HCT116 (cell line): ENCODE measurements at regions not wholly inside any gene's neighbourhood (a gene's known extent, or its start where the extent isn't known, plus 50 kb on each side); places are given as distances from the start of the nearest gene placed in this dataset.
A peak's percentile ranks its signal among the peaks of the same experiment; 100 is the strongest.

ENCODE experiments used
- ATAC-seq: fragments of 200-7000 bp; cut with Tn5 transposase; 2 replicates; pipeline ENCODE4 v1.9.1; 2020; ENCODE audit warnings: mild to moderate bottlenecking, moderate library complexity
- BruUV-seq: library from RNA; stranded (reverse); fragments of 400-500 nt; replicated peaks from 2 replicates; lab custom pipeline; 2021; lab: Mats Ljungman, UMichigan
- CTCF ChIA-PET: fragments of 300-600 bp; sonication (Branson Sonifier 250); formaldehyde crosslinking; loops from one replicate; lab custom pipeline; 2021; ENCODE audit warnings: antibody characterized with exemption; lab: Charles Lee
- POLR2A ChIA-PET: fragments of 300-600, 350-600 bp; sonication (Branson Sonifier 250); formaldehyde crosslinking; loops from one replicate; lab custom pipeline; 2021; ENCODE audit warnings: antibody characterized with exemption; lab: Charles Lee
- RAD21 ChIA-PET, 2 experiments: fragments of 300-600 bp; sonication (Branson Sonifier 250); formaldehyde crosslinking; loops; one replicate each; lab custom pipeline; 2023; ENCODE audit warnings: low total read pairs in 2 of 2; ENCODE audit not compliant: uncharacterized antibody in 2 of 2, unreplicated experiment in 2 of 2, low non-redundant PET in 1 of 2; lab: Charles Lee
- DNase-seq: peaks from one replicate; pipeline ENCODE4 v3.0.0-alpha.2; 2010; ENCODE audit warnings: low read depth, low spot score
- H2AFZ ChIP-seq: fragments of 200-600 bp; shearing (Covaris generic), sonication (generic); 2 replicates; pipeline ENCODE4 v1.6.1; 2017; ENCODE audit warnings: low read depth, mixed run types, mixed read lengths, antibody characterized with exemption, low read length; ENCODE audit not compliant: poor library complexity, severe bottlenecking
- H3K27ac ChIP-seq: 2 replicates; pipeline ENCODE4 v1.5.1; 2012; ENCODE audit warnings: low read depth, low read length
- H3K27me3 ChIP-seq: fragments of 200-600 bp; sonication (generic); 2 replicates; pipeline ENCODE4 v1.6.1; 2016; ENCODE audit warnings: mixed run types, low read length, mixed read lengths; ENCODE audit not compliant: insufficient read depth
- H3K36me3 ChIP-seq, 2 experiments: fragments of 200-500 bp in 1 of 2; fragments of 200-600 bp in 1 of 2; sonication (Bioruptor generic) in 1 of 2; sonication (generic) in 1 of 2; 2 replicates each; pipeline versions ENCODE4 v1.5.1 to v1.6.1; 2014 to 2016; ENCODE audit warnings: low read length in 2 of 2, inconsistent platforms in 1 of 2, mixed read lengths in 1 of 2, mixed run types in 1 of 2; ENCODE audit not compliant: insufficient read depth in 2 of 2, control insufficient read depth in 1 of 2
- H3K4me1 ChIP-seq, 2 experiments: fragments of 200-600 bp in 1 of 2; sonication (generic) in 1 of 2; 2 replicates each; pipeline versions ENCODE4 v1.5.1 to v1.6.1; 2012 to 2017; ENCODE audit warnings: low read length in 2 of 2, inconsistent platforms in 1 of 2, mild to moderate bottlenecking in 1 of 2, mixed read lengths in 1 of 2, mixed run types in 1 of 2, moderate library complexity in 1 of 2; ENCODE audit not compliant: insufficient read depth in 2 of 2, control insufficient read depth in 1 of 2
- H3K4me2 ChIP-seq: fragments of 200-600 bp; sonication (generic); 2 replicates; pipeline ENCODE4 v1.6.1; 2017; ENCODE audit warnings: mixed run types, low read length, mixed read lengths
- H3K4me3 ChIP-seq, 2 experiments: fragments of 200-600 bp in 1 of 2; sonication (generic) in 1 of 2; replicated peaks in 1 of 2; 2 replicates each; pipeline ENCODE4 v1.5.1; 2011 to 2016; ENCODE audit warnings: low read length in 2 of 2, control low read depth in 1 of 2, low read depth in 1 of 2, mild to moderate bottlenecking in 1 of 2, mixed read lengths in 1 of 2, mixed run types in 1 of 2
- H3K79me2 ChIP-seq: fragments of 200-600 bp; sonication (generic); 2 replicates; pipeline ENCODE4 v1.6.1; 2017; ENCODE audit warnings: mild to moderate bottlenecking, mixed run types, low read length, moderate library complexity, mixed read lengths; ENCODE audit not compliant: insufficient read depth
- H3K9ac ChIP-seq: fragments of 200-600 bp; sonication (generic); 2 replicates; pipeline ENCODE4 v1.6.1; 2016; ENCODE audit warnings: low read length, mixed read lengths
- H3K9me2 ChIP-seq: fragments of 200-600 bp; sonication (generic), shearing (Covaris generic); 2 replicates; pipeline ENCODE4 v1.6.1; 2017; ENCODE audit warnings: mixed run types, mild to moderate bottlenecking, moderate library complexity; ENCODE audit not compliant: insufficient read depth
- H3K9me3 ChIP-seq, 2 experiments: fragments of 200-500 bp in 1 of 2; fragments of 200-600 bp in 1 of 2; sonication (Bioruptor generic) in 1 of 2; sonication (generic) in 1 of 2; 2 replicates each; pipeline ENCODE4 v1.6.1; 2014 to 2017; ENCODE audit warnings: low read length in 2 of 2, mixed read lengths in 2 of 2, inconsistent platforms in 1 of 2, low read depth in 1 of 2, mild to moderate bottlenecking in 1 of 2, mixed run types in 1 of 2, moderate library complexity in 1 of 2; ENCODE audit not compliant: control insufficient read depth in 1 of 2, insufficient read depth in 1 of 2
- H4K20me1 ChIP-seq: fragments of 200-600 bp; sonication (generic), shearing (Covaris generic); 2 replicates; pipeline ENCODE4 v1.6.1; 2017; ENCODE audit warnings: mixed run types, mild to moderate bottlenecking, moderate library complexity; ENCODE audit not compliant: insufficient read depth
- CBX3 ChIP-seq: IDR thresholded peaks from 2 replicates; pipeline ENCODE4 v1.6.1; 2012; ENCODE audit warnings: low read depth
- EGR1 ChIP-seq: IDR thresholded peaks from 2 replicates; pipeline ENCODE4 v1.6.1; 2012; ENCODE audit warnings: low read depth
- EZH2 ChIP-seq: fragments of 200-600 bp; sonication (generic); IDR thresholded peaks from 2 replicates; pipeline ENCODE4 v1.6.1; 2017; ENCODE audit warnings: antibody characterized with exemption, mixed run types
- FOSL1 ChIP-seq: IDR thresholded peaks from 2 replicates; pipeline ENCODE4 v1.6.1; 2012; ENCODE audit warnings: low read depth
- JUND ChIP-seq: IDR thresholded peaks from 2 replicates; pipeline ENCODE4 v1.6.1; 2012
- MAX ChIP-seq: IDR thresholded peaks from 2 replicates; pipeline ENCODE4 v1.6.1; 2012
- POLR2A ChIP-seq: IDR thresholded peaks from 2 replicates; pipeline ENCODE4 v1.7.0; 2011; ENCODE audit warnings: borderline replicate concordance; ENCODE audit not compliant: insufficient read depth, insufficient read length; ENCODE audit errors: extremely low read depth
- POLR2AphosphoS5 ChIP-seq: IDR thresholded peaks from 2 replicates; pipeline ENCODE4 v1.6.1; 2011; ENCODE audit warnings: mild to moderate bottlenecking, low read depth, low read length, moderate library complexity
- REST ChIP-seq: IDR thresholded peaks from 2 replicates; pipeline ENCODE4 v1.6.1; 2012; ENCODE audit warnings: low read depth
- SP1 ChIP-seq: IDR thresholded peaks from 2 replicates; pipeline ENCODE4 v1.6.1; 2012; ENCODE audit warnings: low read depth
- SRF ChIP-seq: IDR thresholded peaks from 2 replicates; pipeline ENCODE4 v1.6.1; 2012; ENCODE audit warnings: low read depth
- TCF7L2 ChIP-seq: IDR thresholded peaks from 2 replicates; pipeline ENCODE4 v1.7.0; 2011; ENCODE audit warnings: borderline replicate concordance, inconsistent platforms; ENCODE audit not compliant: insufficient read depth, insufficient read length; ENCODE audit errors: extremely low read depth
- YY1 ChIP-seq: IDR thresholded peaks from 2 replicates; pipeline ENCODE4 v1.6.1; 2011; ENCODE audit warnings: low read length, low read depth, moderate library complexity, mild to moderate bottlenecking; ENCODE audit not compliant: insufficient replicate concordance; ENCODE audit errors: extremely low read depth
- ZBTB33 ChIP-seq: IDR thresholded peaks from 2 replicates; pipeline ENCODE4 v1.6.1; 2011; ENCODE audit warnings: mild to moderate bottlenecking, low read length, moderate library complexity; ENCODE audit not compliant: insufficient replicate concordance; ENCODE audit errors: extremely low read depth
- ZNF274 ChIP-seq: fragments of 200-500 bp; sonication (Bioruptor generic); IDR thresholded peaks from 2 replicates; pipeline ENCODE4 v1.6.1; 2014; ENCODE audit warnings: mild to moderate bottlenecking, low read depth, low read length, inconsistent platforms
- intact Hi-C: fragments of 100-400 bp; cut with micrococcal nuclease; formaldehyde crosslinking; loops from 2 replicates; pipeline ENCODE4 v1.10.0; 2022
- TF ChIP-seq, protein P1 (sequence below), 3 experiments: fragments of 200-600 bp in 1 of 3; sonication (generic) in 1 of 3; IDR thresholded peaks in 2 of 3; conservative IDR thresholded peaks in 1 of 3; 2 replicates each; pipeline ENCODE4 v1.5.1; 2012 to 2017; ENCODE audit warnings: low read depth in 2 of 3, low read length in 2 of 3, antibody characterized with exemption in 1 of 3, borderline replicate concordance in 1 of 3, control low read depth in 1 of 3, mild to moderate bottlenecking in 1 of 3, mixed read lengths in 1 of 3, mixed run types in 1 of 3, moderate library complexity in 1 of 3; ENCODE audit not compliant: insufficient read depth in 1 of 3
- TF ChIP-seq, protein P2 (sequence below): IDR thresholded peaks from 2 replicates; pipeline ENCODE4 v1.6.1; 2012

- H3K27me3 ChIP-seq = no peaks in the 10 kb centered on the region
Observed at GRCh38 chr20:33926425-33926824, 67.3 kb upstream of the RALY start.

More at GRCh38 chr20:33926425-33926824, 67.3 kb upstream of the RALY start:
- Histone ChIP-seq H3K9me3 (no peaks in the 10 kb centered on the region), H3K9me2 (no peaks in the 10 kb centered on the region), H3K9ac (no peak overlapping the region), H3K4me1 (no peaks in the 10 kb centered on the region), H3K4me2 (no peak overlapping the region), H3K27ac (no peak overlapping the region), H4K20me1 (no peaks in the 10 kb centered on the region), H3K36me3 (no peaks in the 10 kb centered on the region), H3K79me2 (no peaks in the 10 kb centered on the region), H2AFZ (no peak overlapping the region), H3K4me3 (no peak overlapping the region)
- TF ChIP-seq ZBTB33 = no peak
- TF ChIP-seq POLR2AphosphoS5 = no peak
- TF ChIP-seq FOSL1 = no peak
- TF ChIP-seq, protein P1, sequence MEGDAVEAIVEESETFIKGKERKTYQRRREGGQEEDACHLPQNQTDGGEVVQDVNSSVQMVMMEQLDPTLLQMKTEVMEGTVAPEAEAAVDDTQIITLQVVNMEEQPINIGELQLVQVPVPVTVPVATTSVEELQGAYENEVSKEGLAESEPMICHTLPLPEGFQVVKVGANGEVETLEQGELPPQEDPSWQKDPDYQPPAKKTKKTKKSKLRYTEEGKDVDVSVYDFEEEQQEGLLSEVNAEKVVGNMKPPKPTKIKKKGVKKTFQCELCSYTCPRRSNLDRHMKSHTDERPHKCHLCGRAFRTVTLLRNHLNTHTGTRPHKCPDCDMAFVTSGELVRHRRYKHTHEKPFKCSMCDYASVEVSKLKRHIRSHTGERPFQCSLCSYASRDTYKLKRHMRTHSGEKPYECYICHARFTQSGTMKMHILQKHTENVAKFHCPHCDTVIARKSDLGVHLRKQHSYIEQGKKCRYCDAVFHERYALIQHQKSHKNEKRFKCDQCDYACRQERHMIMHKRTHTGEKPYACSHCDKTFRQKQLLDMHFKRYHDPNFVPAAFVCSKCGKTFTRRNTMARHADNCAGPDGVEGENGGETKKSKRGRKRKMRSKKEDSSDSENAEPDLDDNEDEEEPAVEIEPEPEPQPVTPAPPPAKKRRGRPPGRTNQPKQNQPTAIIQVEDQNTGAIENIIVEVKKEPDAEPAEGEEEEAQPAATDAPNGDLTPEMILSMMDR (IDR thresholded peaks at IDR 0.05 in 2 of 3, conservative IDR thresholded peaks at IDR 0.05 in 1 of 3; ENCODE audit: borderline replicate concordance in 1 of 3, insufficient read depth in 1 of 3, low read depth in 2 of 3, low read length in 2 of 3) = no peak
- TF ChIP-seq YY1 = no peak
- no peak for TF ChIP-seq MAX
- TF ChIP-seq SRF = no peak
- no peak for TF ChIP-seq ZNF274
- TF ChIP-seq EZH2 = no peak
- no peak for TF ChIP-seq EGR1
- TF ChIP-seq REST = no peak
- no peak for TF ChIP-seq POLR2A
- no peak for TF ChIP-seq CBX3
- no peak for TF ChIP-seq TCF7L2
- TF ChIP-seq, protein P2, sequence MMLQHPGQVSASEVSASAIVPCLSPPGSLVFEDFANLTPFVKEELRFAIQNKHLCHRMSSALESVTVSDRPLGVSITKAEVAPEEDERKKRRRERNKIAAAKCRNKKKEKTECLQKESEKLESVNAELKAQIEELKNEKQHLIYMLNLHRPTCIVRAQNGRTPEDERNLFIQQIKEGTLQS = no peak
- no peak for TF ChIP-seq SP1
- no peak for TF ChIP-seq JUND
- ChIA-PET CTCF (interaction anchor here (3.3 kb wide), 1 partner anchor 12 kb away, joined by 12 read pairs; no protein-coding TSS in a partner anchor), RAD21 (no interaction called here), POLR2A (no interaction called here)
- no peak for DNase-seq
- intact Hi-C loops = no loop called here
- BruUV-seq = no TSS peak
- ATAC-seq = 0 out of 2 replicates have a peak, but pooled peaks have one; percentile 42
